ENCODE measurements at regions not wholly inside any gene's neighbourhood (a gene's known extent, or its start where the extent isn't known, plus 50 kb on each side); places are given as distances from the start of the nearest gene placed in this dataset.

GRCh38 chr18:22082408-22082807 is 87.0 kb upstream of the GATA6 start:
- TF ChIP-seq CTCF (IDR thresholded peaks at IDR 0.05) = no peak
- TF ChIP-seq POLR2AphosphoS5 (IDR thresholded peaks at IDR 0.05) = no peak
- no peak for TF ChIP-seq POLR2A (IDR thresholded peaks at IDR 0.05)

Data from upper lobe of left lung (tissue), 4 donors.